ENCODE measurements at regions not wholly inside any gene's neighbourhood (a gene's known extent, or its start where the extent isn't known, plus 50 kb on each side); places are given as distances from the start of the nearest gene placed in this dataset.

DNA sequence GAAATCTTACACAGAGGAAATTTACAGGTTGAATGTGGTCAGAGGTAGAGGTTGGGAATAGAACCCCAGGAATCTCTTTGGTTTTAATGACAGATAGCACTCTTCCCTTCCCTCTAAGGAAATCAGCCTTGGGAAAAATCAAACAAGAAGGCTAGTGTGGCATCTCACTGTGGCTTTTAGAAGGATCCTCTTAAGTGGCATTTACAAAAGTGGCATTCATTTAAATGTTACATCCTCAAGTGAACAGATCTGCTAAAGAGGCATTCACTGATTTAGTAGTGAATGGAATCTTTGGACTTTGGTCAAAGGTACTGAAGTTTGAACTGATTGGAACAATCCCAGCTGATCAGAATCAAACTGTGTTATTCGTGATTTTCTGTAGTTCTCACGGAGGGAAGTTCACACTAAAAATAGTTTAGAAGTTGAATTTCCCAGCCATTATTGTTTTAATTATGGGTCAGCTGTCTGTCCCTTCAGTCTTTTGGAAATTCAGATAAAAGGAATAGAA is 136.5 kb upstream of the FN1 start:
- TF ChIP-seq CTCF (IDR thresholded peaks at IDR 0.05): no peak
- TF ChIP-seq POLR2A (IDR thresholded peaks at IDR 0.05): no peak
